Lung (tissue), 11 donors: ENCODE measurements at regions not wholly inside any gene's neighbourhood (a gene's known extent, or its start where the extent isn't known, plus 50 kb on each side); places are given as distances from the start of the nearest gene placed in this dataset.

Experiments used
- ATAC-seq: fragments of 200-7000 bp; cut with Tn5 transposase; one replicate; pipeline ENCODE4 v1.9.1; 2020; ENCODE audit warnings: moderate number of reproducible peaks; ENCODE audit not compliant: insufficient read depth, low FRiP score
- DNase-seq, 3 donors: peaks; one replicate each; pipeline ENCODE4 v3.0.0-alpha.2; 2013 to 2017
- H3K27ac ChIP-seq, 2 donors: one replicate each; pipeline ENCODE4 v1.5.1; 2013; ENCODE audit warnings: mild to moderate bottlenecking in 2 of 2, moderate library complexity in 2 of 2, control low read depth in 1 of 2, inconsistent platforms in 1 of 2, low read depth in 1 of 2, low read length in 1 of 2
- H3K27me3 ChIP-seq, 3 donors: one replicate each; pipeline ENCODE4 v1.5.1; 2013; ENCODE audit warnings: low read length in 2 of 3; ENCODE audit not compliant: control insufficient read depth in 3 of 3, insufficient read depth in 3 of 3
- H3K36me3 ChIP-seq, 4 donors: one replicate each; pipeline ENCODE4 v1.5.1; 2013; ENCODE audit warnings: low read length in 4 of 4, mild to moderate bottlenecking in 1 of 4, moderate library complexity in 1 of 4; ENCODE audit not compliant: control insufficient read depth in 4 of 4, insufficient read depth in 4 of 4
- H3K4me1 ChIP-seq, 5 donors: one replicate each; pipeline ENCODE4 v1.5.1; 2013; ENCODE audit warnings: low read length in 5 of 5, mild to moderate bottlenecking in 2 of 5, moderate library complexity in 1 of 5; ENCODE audit not compliant: control insufficient read depth in 5 of 5, insufficient read depth in 5 of 5
- H3K4me3 ChIP-seq: one replicate; pipeline ENCODE4 v1.5.1; 2013; ENCODE audit warnings: mild to moderate bottlenecking, control low read depth, moderate library complexity
- H3K9ac ChIP-seq, 2 donors: one replicate each; pipeline ENCODE4 v1.5.1; 2013; ENCODE audit warnings: low read length in 2 of 2, control low read depth in 1 of 2; ENCODE audit not compliant: insufficient read depth in 1 of 2
- H3K9me3 ChIP-seq, 4 donors: one replicate each; pipeline ENCODE4 v1.5.1; 2013; ENCODE audit warnings: low read length in 3 of 4, mild to moderate bottlenecking in 1 of 4, moderate library complexity in 1 of 4; ENCODE audit not compliant: control insufficient read depth in 4 of 4, insufficient read depth in 3 of 4
- WGBS, 2 donors: extraction: QIAGEN DNeasy Blood & Tissue Kit; methylation state at CpG; one replicate each; pipeline ENCODE4 v1.1.7; 2013; 5-methylcytosine and 5-hydroxymethylcytosine counted together
- TF ChIP-seq, protein P1 (sequence below): IDR thresholded peaks from 2 replicates; pipeline ENCODE4 v1.5.1; 2012; ENCODE audit warnings: mild to moderate bottlenecking; ENCODE audit errors: control extremely low read depth, extremely low read depth
- donor health status: control.
- donor health status: control.
- donor health status: Bipolar disorder and iron deficiency.
- donor health status: healthy.
- donor health status: DM: yes; HTN: yes; CAD: no.

DNA sequence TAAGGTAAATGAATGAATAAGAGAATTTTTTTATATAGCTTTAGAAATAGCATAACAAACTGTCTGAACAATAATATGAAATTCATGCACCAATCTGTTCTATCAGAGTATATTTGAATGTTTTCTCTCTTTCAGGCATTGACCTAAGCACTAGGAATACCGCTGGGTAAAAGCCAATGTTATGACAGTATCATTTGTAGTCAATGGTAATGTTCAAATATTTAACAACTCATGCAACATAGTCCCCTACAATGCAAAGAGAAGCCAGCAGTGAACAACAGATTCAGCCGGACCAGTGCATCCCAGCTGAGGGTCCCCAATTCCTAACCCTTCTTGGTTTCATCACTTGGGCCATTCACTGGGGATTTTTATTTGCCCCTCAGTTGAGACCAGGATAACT, 52.6 kb upstream of the MYCBP2 start:
- Histone ChIP-seq H3K27ac (no peak overlapping the region), H3K27me3 (no peaks in the 10 kb centered on the region), H3K9me3 (no peaks in the 10 kb centered on the region), H3K4me3 (no peak overlapping the region), H3K9ac (no peak overlapping the region), H3K4me1 (no peaks in the 10 kb centered on the region), H3K36me3 (no peaks in the 10 kb centered on the region)
- DNase-seq (peak in 1 of 3 donors; percentile 12), ATAC-seq (no peak)
- TF ChIP-seq, protein P1, sequence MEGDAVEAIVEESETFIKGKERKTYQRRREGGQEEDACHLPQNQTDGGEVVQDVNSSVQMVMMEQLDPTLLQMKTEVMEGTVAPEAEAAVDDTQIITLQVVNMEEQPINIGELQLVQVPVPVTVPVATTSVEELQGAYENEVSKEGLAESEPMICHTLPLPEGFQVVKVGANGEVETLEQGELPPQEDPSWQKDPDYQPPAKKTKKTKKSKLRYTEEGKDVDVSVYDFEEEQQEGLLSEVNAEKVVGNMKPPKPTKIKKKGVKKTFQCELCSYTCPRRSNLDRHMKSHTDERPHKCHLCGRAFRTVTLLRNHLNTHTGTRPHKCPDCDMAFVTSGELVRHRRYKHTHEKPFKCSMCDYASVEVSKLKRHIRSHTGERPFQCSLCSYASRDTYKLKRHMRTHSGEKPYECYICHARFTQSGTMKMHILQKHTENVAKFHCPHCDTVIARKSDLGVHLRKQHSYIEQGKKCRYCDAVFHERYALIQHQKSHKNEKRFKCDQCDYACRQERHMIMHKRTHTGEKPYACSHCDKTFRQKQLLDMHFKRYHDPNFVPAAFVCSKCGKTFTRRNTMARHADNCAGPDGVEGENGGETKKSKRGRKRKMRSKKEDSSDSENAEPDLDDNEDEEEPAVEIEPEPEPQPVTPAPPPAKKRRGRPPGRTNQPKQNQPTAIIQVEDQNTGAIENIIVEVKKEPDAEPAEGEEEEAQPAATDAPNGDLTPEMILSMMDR, result no peak
- WGBS, 2 donors, result 91 to 94% methylated on average over 2 of the region's 2 CpGs

DNA sequence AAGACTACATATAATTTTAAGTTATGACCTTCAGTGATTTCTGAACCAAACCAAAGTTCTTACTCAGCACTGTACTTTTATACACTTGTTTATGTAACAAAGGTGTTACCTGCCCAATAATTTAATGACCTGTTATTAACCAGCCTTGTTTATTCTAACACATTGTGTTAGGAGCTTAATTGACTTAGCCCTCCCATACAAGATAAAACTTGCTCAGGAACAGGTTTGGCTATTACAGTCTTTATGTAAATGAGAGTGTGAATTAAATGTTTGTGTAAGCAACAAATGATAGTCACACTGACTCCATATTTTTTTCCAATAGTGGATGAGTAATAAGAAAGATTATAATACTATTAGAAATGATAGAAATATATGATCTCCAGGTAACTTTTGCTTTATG, 51.8 kb upstream of the MYCBP2 start:
- H3K9ac ChIP-seq, result no peak overlapping the region
- H3K9me3 ChIP-seq, result no peaks in the 10 kb centered on the region
- no peak overlapping the region for H3K27ac ChIP-seq
- TF ChIP-seq, protein P1, result no peak
- H3K36me3 ChIP-seq, result no peaks in the 10 kb centered on the region
- ATAC-seq (no peak), DNase-seq (no peak)
- no peaks in the 10 kb centered on the region for H3K4me1 ChIP-seq
- H3K4me3 ChIP-seq, result no peak overlapping the region
- H3K27me3 ChIP-seq, result no peaks in the 10 kb centered on the region

DNA sequence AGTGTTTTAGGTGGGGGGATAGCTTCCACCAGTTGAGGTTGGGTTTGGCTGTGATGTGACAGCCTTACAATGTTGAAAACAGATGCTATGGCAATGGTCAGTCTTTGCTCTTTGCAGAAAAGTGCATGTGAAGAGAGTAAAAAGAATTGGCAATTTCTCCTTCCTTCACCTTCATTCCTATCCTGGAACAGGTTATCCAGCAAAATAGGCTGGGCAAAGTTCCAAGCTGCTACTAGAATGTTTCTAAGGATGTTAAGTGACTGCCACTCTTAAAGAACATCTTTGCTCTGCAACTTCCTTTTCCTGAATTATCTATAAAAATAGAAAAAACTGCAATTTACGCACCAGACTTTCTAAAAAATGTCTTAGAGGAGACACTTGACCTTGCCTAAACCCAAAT, 50.1 kb upstream of the MYCBP2 start:
- WGBS, 2 donors, result 18 to 24% methylated on average over 1 of the region's 1 CpG
- no peaks in the 10 kb centered on the region for H3K36me3 ChIP-seq
- H3K9ac ChIP-seq, result no peak overlapping the region
- DNase-seq (peak in 1 of 3 donors; percentile 41), ATAC-seq (no peak)
- no peak overlapping the region for H3K4me3 ChIP-seq
- H3K27ac ChIP-seq, result no peak overlapping the region
- TF ChIP-seq, protein P1, result no peak
- H3K4me1 ChIP-seq, result no peaks in the 10 kb centered on the region
- no peaks in the 10 kb centered on the region for H3K9me3 ChIP-seq
- no peaks in the 10 kb centered on the region for H3K27me3 ChIP-seq
